T-helper 1 cell treated with Interleukin-12 subunit alpha and Interleukin-12 subunit beta and Interleukin-4 antibody, amounts not matched to agents 30 ng/mL and 1 ng/mL, for 36 hours (primary cell): ENCODE measurements at regions not wholly inside any gene's neighbourhood (a gene's known extent, or its start where the extent isn't known, plus 50 kb on each side); places are given as distances from the start of the nearest gene placed in this dataset.
"Not testable (repeated sequence)": the region's sequence is repeated elsewhere in the genome, so short reads cannot be mapped to it uniquely, and the experiment has no call there.

Experiments
- intact Hi-C: fragments of 100-400 bp; cut with micrococcal nuclease; formaldehyde crosslinking; loops from one replicate; pipeline ENCODE4 v1.15.1; 2024

DNA sequence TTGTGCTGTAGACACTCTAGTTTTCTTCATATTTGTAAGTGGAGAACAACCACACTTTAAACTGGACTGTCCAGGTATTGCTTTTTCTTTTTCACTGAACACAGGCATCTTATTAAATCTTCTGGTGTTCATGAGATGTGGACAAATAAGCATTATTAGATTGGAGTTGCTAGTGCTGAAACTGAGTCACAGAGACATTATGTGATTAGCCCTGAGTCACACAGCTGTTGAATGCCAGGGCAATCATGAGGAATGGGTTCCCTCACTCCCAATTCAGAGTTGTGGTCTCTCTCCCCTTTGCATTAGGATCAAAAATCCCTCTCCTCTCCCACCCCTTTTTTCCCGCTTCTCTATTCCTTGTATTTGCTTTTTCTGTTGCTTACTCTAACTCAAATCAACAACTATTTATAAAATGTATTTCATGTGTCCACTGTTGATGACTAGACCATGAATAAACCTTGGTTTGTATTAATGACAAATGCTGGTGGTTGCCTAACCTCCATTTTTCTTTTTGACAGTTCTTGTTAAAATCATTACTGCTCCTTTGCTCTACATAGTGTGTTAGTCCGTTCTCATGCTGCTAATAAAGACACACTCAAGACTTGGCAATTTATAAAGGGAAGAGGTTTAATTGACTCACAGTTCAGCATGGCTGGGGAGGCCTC is 738.2 kb downstream of the BRINP1 start:
- intact Hi-C loops, result no loop called here

- intact Hi-C loops, result no loop called here
Measured at GRCh38 chr9:118631956-118632355, 737.3 kb downstream of the BRINP1 start.

DNA sequence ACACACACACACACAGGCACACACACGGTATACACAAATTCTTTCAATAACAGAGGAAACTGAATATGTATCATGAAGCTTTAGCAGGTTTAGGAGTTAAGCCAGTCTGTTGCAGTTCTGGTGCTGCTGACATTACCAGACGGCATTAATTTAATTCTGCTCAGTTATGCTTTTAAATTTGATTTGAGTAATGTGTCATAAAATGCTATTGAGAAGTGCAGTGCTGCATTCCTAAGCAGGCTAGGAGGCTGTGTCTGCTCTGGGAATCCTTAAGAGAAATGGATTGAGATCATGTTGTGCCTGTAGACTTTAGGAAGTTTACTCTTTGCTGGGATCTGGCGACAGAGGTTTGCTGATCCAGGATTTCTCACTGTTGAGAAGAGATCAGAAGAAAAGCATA is 733.8 kb downstream of the BRINP1 start:
- intact Hi-C loops, result no loop called here

DNA sequence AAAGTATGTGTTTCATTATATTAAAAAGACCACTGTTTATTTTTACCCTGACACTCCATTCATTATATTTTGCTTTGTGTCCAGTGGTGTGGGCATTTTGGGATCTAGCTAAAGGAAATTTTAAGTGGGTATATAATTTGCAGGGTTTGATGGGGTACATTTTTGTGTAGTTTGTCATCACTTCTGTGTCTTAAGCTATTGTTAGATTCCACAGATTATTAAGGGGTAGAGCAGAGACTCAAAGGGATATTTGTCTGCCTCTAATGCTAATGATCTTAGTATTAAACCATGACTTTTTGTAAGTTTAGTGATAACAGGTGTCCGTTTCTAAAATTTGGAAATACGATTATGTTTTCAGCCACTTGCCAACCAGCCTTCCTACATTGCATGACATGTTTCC is 731.6 kb downstream of the BRINP1 start:
- intact Hi-C loops, result no loop called here

GRCh38 chr9:118640836-118641560 is 728.2 kb downstream of the BRINP1 start:
- intact Hi-C loops, result no loop called here

DNA sequence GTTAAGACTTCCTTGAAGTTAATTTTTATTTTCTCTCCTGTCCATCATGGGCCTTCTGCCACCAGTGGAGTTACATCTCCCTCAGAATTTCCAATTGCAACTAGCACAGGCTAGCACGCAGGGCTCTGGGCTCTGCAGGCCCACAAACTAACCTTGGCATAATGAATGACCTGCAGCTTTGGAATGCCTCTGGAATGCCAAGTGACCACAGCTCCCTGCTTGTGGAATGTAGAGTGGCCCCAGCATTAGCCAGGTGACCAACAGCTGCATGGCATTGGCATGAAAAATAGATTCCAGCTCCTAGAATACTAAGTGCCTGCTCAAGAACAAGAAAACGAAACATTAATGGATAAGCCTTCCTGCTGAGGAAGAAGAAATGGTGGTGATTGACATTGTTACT is 726.1 kb downstream of the BRINP1 start:
- intact Hi-C loops, result no loop called here

DNA sequence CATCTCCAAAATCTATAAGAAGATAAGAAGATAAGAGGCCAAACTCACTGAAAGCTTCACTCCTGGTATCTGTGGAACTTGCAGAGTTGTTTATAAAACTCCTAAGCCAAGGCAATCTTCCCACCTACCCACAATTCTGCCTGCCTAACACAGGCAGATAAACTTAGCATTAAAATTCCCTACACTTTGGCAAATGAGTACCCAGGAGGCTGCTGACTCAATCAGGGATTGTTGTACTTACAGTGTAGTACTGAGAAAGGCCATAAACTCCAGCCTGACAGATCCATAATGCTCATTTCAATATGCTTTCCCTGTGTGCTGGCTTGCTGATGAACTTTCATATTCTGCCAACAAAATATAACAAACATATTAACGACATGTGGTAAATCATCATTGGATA is 725.2 kb downstream of the BRINP1 start:
- intact Hi-C loops, result no loop called here

- intact Hi-C loops, result no loop called here
Measured at GRCh38 chr9:118647331-118647730, 721.9 kb downstream of the BRINP1 start.

DNA sequence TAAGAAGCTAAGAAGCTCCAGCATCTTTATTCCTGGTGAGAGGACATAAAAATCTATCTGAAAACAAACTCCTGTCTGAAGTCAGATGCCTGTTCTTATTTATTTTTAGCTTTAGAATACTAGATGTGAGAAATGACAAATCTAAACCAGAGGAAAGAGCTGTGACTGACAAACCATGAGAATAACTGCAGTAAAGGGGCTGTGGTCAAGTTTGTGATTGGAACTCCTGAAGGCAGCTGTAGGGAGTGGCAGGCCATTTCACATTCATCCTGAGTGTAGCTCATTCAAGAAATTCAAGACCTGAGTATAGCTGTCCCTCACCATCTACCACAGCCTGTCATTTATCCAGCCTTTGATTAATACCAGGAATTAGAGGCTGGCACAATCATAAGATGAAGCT is 718.8 kb downstream of the BRINP1 start:
- intact Hi-C loops, result no loop called here

- intact Hi-C loops, result no loop called here
Measured at GRCh38 chr9:118651511-118651910, 717.7 kb downstream of the BRINP1 start.

DNA sequence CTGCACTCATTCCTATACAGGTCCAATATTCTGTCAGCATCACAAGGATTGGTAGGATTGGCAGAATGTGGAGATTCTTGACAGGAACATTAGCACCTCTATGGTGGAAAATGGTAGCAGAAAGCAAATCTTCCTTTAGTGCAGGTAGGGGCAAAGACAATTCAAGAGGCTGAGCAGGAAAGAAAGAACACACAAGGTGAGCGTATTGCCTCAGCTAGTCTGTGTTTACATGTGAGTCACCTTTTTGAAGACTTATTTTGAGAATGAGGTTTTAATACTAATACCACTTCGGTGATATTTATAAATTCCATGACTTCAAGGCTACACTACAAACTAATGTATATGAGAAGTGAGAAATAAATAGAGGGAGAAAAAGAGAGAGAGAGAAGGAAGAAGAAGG is 717.0 kb downstream of the BRINP1 start:
- intact Hi-C loops, result no loop called here

DNA sequence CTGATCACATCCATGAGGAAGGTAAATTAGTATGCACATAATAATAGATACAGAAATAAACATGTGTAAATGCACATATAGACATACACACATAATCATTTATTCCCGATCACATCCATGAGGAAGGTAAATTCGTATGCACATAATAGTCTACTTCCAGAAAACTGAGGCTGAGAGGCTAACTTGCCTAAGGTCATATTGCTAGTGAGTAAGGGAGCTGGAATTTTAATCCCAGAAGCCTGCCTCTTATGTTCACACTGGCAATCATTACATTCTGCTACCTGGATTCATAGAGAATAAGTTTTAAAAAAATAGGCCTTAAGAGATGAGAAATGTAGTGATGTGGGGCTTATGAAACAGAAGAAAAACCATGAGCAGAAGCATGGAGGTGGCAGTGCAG is 716.3 kb downstream of the BRINP1 start:
- intact Hi-C loops, result no loop called here

GRCh38 chr9:118659011-118659410 is 710.2 kb downstream of the BRINP1 start:
- intact Hi-C loops, result no loop called here

GRCh38 chr9:118665226-118665919 is 703.9 kb downstream of the BRINP1 start:
- intact Hi-C loops, result no loop called here

- intact Hi-C loops, result no loop called here
Measured at GRCh38 chr9:118670011-118670953, 699.0 kb downstream of the BRINP1 start.

- intact Hi-C loops, result no loop called here
Measured at GRCh38 chr9:118674942-118675341, 694.3 kb downstream of the BRINP1 start.

DNA sequence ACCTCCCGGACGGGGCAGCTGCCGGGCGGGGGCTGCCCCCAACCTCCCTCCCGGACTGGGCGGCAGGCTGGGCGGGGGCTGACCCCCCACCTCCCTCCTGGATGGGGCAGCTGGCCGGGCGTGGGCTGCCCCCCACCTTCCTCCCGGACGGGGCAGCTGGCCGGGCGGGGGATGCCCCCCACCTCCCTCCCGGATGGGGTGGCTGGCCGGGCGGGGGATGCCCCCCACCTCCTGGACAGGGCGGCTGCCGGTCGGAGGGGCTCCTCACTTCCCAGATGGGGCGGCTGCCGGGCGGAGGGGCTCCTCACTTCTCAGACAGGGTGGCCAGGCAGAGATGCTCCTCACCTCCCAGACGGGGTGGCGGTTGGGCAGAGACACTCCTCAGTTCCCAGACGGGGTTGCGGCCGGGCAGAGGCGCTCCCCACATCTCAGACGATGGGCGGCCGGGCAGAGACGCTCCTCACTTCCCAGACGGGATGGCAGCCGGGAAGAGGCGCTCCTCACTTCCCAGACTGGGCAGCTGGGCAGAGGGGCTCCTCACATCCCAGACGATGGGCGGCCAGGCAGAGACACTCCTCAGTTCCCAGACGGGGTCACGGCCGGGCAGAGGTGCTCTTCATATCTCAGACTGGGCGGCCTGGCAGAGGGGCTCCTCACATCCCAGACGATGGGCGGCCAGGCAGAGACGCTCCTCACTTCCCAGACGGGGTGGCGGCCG is 691.1 kb downstream of the BRINP1 start:
- intact Hi-C loops, result not testable (repeated sequence)

- intact Hi-C loops, result no loop called here
Measured at GRCh38 chr9:118686959-118687358, 682.3 kb downstream of the BRINP1 start.

DNA sequence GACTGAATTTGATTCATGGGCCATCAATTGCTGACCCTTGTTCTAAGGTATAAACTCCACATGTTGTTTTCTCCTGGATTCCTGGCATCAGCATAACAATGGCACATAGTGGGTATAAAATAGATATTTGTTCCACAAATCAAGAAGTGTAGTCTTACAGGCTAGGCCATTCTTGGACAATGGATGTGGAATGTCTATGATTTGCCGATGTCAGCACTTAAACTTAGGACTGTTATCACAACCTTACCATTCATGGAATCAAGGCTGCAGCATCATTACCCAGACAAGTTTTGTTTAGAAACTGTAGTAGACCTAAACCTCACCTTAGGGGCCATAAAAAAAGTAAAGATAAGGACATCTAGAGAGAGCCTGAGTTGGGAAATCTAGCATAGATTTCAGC is 680.0 kb downstream of the BRINP1 start:
- intact Hi-C loops, result no loop called here

GRCh38 chr9:118692613-118693012 is 676.6 kb downstream of the BRINP1 start:
- intact Hi-C loops, result no loop called here

DNA sequence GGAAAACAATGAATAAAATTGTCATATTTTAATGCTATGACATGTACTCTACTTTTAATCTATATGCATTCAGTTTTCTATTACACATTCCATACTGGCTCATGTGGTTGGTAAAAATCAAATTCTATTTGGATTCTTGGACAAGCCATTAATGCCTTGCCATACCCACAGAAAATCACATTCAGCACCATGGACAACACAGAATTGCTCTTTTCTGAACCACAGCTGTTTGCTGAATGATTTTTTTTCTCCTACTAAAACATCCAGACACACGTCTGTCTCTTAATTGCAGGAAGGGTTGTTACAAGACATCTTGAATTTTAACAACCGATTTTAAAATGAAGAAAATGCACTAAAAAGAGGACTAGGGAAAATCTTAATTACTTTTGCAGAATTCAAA is 675.6 kb downstream of the BRINP1 start:
- intact Hi-C loops, result no loop called here
